Stimulated activated naive CD4-positive, alpha-beta T cell treated with Interleukin-2 at 50 U/mL for 16 hours (primary cell): ENCODE measurements at regions not wholly inside any gene's neighbourhood (a gene's known extent, or its start where the extent isn't known, plus 50 kb on each side); places are given as distances from the start of the nearest gene placed in this dataset.
"Not testable (repeated sequence)": the region's sequence is repeated elsewhere in the genome, so short reads cannot be mapped to it uniquely, and the experiment has no call there.

Source experiments
- DNase-seq: peaks from one replicate; lab custom pipeline; 2025; lab: John Stamatoyannopoulos, UW

GRCh38 chr3:112765531-112765930 is 81.1 kb downstream of the CD200R1L start:
- DNase-seq, result no peak

- DNase-seq, result no peak
These were observed 83.4 kb downstream of the CD200R1L start for GRCh38 chr3:112763258-112763657.

GRCh38 chr3:112761062-112761638 is 85.5 kb downstream of the CD200R1L start:
- no peak for DNase-seq

GRCh38 chr3:112759681-112760080 is 87.0 kb downstream of the CD200R1L start:
- no peak for DNase-seq

GRCh38 chr3:112759210-112759609 is 87.5 kb downstream of the CD200R1L start:
- DNase-seq, result no peak

- no peak for DNase-seq
These were observed 89.5 kb downstream of the CD200R1L start for GRCh38 chr3:112757197-112757596.

GRCh38 chr3:112755845-112756613 is 90.6 kb downstream of the CD200R1L start:
- no peak for DNase-seq

- not testable (repeated sequence) for DNase-seq
These were observed 91.6 kb downstream of the CD200R1L start for GRCh38 chr3:112755046-112755445.

GRCh38 chr3:112751564-112752512 is 94.8 kb downstream of the CD200R1L start:
- no peak for DNase-seq

GRCh38 chr3:112751061-112751460 is 95.6 kb downstream of the CD200R1L start:
- no peak for DNase-seq

- DNase-seq, result no peak
These were observed 99.0 kb downstream of the CD200R1L start for GRCh38 chr3:112747624-112748023.

- DNase-seq, result no peak
These were observed 99.9 kb downstream of the CD200R1L start for GRCh38 chr3:112746675-112747280.

GRCh38 chr3:112745567-112746248 is 101.0 kb downstream of the CD200R1L start:
- DNase-seq, result no peak

GRCh38 chr3:112744825-112745566 is 101.7 kb downstream of the CD200R1L start:
- no peak for DNase-seq

- DNase-seq, result no peak
These were observed 102.6 kb downstream of the CD200R1L start for GRCh38 chr3:112744106-112744505.

GRCh38 chr3:112742934-112743333 is 102.0 kb upstream of the CCDC80 start:
- DNase-seq, result no peak

GRCh38 chr3:112741983-112742382 is 101.0 kb upstream of the CCDC80 start:
- no peak for DNase-seq

- DNase-seq, result no peak
These were observed 99.9 kb upstream of the CCDC80 start for GRCh38 chr3:112740835-112741234.

- no peak for DNase-seq
These were observed 98.5 kb upstream of the CCDC80 start for GRCh38 chr3:112739252-112739965.

- DNase-seq, result no peak
These were observed 97.4 kb upstream of the CCDC80 start for GRCh38 chr3:112738366-112738765.
